Spleen (tissue), 7 donors: ENCODE measurements at regions not wholly inside any gene's neighbourhood (a gene's known extent, or its start where the extent isn't known, plus 50 kb on each side); places are given as distances from the start of the nearest gene placed in this dataset.

Experiments
- CTCF ChIP-seq, 11 experiments: fragments of 200-600 bp in 7 of 11; fragments of 450-650 bp in 4 of 11; sonication (generic) in 4 of 11; IDR thresholded peaks in 8 of 11; conservative IDR thresholded peaks in 3 of 11; 1 replicate in 7 of 11; 2 replicates in 4 of 11; pipeline versions ENCODE4 v1.4.0 to v1.8.0; 2016 to 2021; ENCODE audit warnings: antibody characterized with exemption in 11 of 11, inconsistent platforms in 4 of 11, mild to moderate bottlenecking in 1 of 11
- POLR2A ChIP-seq, 3 donors: fragments of 450-650 bp; IDR thresholded peaks; one replicate each; pipeline ENCODE4 v1.5.1; 2017; ENCODE audit warnings: antibody characterized with exemption in 3 of 3, mild to moderate bottlenecking in 1 of 3
- POLR2AphosphoS5 ChIP-seq, 3 donors: sonication (generic); formaldehyde crosslinking; IDR thresholded peaks; one replicate each; pipeline ENCODE4 v1.5.1; 2017; ENCODE audit warnings: antibody characterized with exemption in 3 of 3
- donor health status: DM: no; HTN: no; CAD: no; lungs with moderate emphysema.
- donor health status: DM: no; HTN: no; CAD: no.
- donor health status: DM: no; HTN: no; CAD: no.

GRCh38 chr7:137096607-137097006 lies 228.2 kb downstream of the CHRM2 start:
- TF ChIP-seq POLR2A (IDR thresholded peaks at IDR 0.05) (no peak), CTCF (IDR thresholded peaks at IDR 0.05 in 8 of 11, conservative IDR thresholded peaks at IDR 0.05 in 3 of 11) (no peak), POLR2AphosphoS5 (IDR thresholded peaks at IDR 0.05) (no peak)
